ENCODE measurements at regions not wholly inside any gene's neighbourhood (a gene's known extent, or its start where the extent isn't known, plus 50 kb on each side); places are given as distances from the start of the nearest gene placed in this dataset.

DNA sequence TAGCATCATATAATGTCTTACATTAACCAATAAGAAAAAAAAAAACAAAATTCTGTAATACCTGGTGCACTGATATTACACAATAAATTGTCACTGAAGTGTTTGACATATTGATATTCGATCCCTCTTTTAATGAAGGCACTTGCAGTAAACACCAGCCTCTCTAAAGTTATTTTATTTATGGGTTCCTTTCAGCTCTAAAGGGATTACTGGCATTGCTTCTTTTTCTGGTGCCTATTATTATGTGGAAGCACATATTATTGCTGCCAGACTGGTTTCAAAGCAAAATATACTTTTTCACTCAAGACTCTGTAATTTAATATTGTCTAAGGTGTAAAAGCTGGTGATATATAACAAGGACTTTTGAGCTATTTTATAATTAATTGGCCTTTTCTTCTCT is 1090.5 kb downstream of the TRHDE start:
- WGBS, 2 donors: 16 to 28% methylated on average over 1 of the region's 1 CpG
- no peak overlapping the region for H3K4me3 ChIP-seq (ENCODE audit: low read depth, poor library complexity, severe bottlenecking)
- intact Hi-C loops (cut with DNase I; ENCODE audit: low total_unique reads): no loop called here
- DNase-seq (ENCODE audit: low spot score in 2 of 2): no peak
- no peak for TF ChIP-seq POLR2A (IDR thresholded peaks at IDR 0.05)
- TF ChIP-seq, protein P1, sequence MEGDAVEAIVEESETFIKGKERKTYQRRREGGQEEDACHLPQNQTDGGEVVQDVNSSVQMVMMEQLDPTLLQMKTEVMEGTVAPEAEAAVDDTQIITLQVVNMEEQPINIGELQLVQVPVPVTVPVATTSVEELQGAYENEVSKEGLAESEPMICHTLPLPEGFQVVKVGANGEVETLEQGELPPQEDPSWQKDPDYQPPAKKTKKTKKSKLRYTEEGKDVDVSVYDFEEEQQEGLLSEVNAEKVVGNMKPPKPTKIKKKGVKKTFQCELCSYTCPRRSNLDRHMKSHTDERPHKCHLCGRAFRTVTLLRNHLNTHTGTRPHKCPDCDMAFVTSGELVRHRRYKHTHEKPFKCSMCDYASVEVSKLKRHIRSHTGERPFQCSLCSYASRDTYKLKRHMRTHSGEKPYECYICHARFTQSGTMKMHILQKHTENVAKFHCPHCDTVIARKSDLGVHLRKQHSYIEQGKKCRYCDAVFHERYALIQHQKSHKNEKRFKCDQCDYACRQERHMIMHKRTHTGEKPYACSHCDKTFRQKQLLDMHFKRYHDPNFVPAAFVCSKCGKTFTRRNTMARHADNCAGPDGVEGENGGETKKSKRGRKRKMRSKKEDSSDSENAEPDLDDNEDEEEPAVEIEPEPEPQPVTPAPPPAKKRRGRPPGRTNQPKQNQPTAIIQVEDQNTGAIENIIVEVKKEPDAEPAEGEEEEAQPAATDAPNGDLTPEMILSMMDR (IDR thresholded peaks at IDR 0.05): no peak

DNA sequence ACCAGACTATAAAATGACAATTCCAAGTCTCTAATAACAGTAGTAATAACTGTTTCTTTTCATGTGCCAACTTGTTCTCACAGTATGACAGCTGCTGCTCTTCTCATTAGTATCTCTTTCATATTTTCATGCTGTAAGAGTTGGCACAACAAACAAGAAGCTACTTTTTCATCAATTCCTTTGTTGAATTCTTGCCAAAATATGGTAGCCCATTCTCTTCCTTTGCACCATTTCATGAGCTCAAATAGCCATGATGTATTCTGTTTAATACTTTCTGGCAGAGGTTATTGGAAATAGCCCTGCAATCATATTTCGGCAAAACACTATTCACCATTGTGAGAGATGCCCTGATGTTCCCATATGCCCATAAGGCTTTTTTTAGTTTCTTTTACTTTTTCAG is 1100.7 kb downstream of the TRHDE start:
- 74 to 95% methylated on average over 1 of the region's 1 CpG for WGBS, 2 donors
- intact Hi-C loops (cut with DNase I; ENCODE audit: low total_unique reads): no loop called here
- TF ChIP-seq POLR2A (IDR thresholded peaks at IDR 0.05): no peak
- TF ChIP-seq, protein P1 (IDR thresholded peaks at IDR 0.05): no peak
- DNase-seq (ENCODE audit: low spot score in 2 of 2): no peak
- H3K4me3 ChIP-seq (ENCODE audit: low read depth, poor library complexity, severe bottlenecking): no peak overlapping the region

DNA sequence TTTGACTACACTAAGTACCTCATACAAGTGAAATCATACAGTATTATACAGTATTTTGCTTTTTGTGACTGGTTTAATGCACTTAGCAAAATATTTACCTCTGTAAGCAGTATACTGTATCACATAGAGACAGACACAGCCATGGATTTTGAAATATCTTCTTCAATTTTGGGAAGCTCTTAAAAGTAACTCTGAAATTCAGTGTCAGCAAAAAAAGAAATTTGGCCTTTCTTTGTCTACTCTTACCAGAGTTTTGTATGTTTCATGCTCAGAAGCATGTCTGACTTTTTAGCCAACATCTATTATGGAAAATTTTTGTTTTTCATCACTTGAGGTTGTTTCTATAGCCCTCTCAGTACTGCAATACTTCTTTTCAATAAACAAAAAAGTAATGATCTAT is 1102.2 kb downstream of the TRHDE start:
- intact Hi-C loops (cut with DNase I; ENCODE audit: low total_unique reads): no loop called here
- TF ChIP-seq, protein P1 (IDR thresholded peaks at IDR 0.05): no peak
- TF ChIP-seq POLR2A (IDR thresholded peaks at IDR 0.05): no peak
- DNase-seq (ENCODE audit: low spot score in 2 of 2): no peak

DNA sequence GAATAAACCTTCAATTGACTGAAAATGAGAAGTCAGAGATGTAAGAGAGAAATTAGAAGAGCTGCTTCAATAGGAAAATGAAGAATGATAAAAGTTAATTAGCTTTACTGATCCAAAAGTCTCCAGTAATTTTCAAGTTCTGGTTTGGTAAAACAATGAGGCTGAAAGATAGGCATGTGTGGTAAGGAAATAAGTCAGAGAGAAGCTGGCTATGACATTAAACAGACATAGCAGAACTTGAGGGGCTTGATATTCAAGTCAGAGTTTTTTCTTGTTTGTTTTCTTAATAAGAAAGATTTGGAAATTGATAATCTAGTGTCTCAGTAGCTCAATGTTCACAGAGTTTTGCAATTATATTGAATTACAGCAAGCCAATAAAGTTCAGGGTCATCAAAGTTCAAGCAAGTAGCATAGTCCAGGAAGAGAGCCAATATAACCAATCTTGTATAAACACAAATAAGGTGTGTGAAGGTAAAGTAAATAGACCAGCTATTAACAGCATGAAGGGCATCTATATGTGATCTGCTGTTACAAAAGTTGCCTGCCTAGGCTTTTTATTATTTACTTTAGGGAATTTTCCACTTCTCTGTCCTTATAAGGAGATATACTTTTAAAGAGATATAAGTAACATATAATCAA is 1111.5 kb downstream of the TRHDE start:
- no peak for DNase-seq (ENCODE audit: low spot score in 2 of 2)
- H3K4me3 ChIP-seq (ENCODE audit: low read depth, poor library complexity, severe bottlenecking): no peak overlapping the region
- intact Hi-C loops (cut with DNase I; ENCODE audit: low total_unique reads): no loop called here
- no peak for TF ChIP-seq POLR2A (IDR thresholded peaks at IDR 0.05)
- TF ChIP-seq, protein P1 (IDR thresholded peaks at IDR 0.05): no peak

More for the DNA sequence above, 1102.2 kb downstream of the TRHDE start:
- no peak overlapping the region for H3K4me3 ChIP-seq (ENCODE audit: low read depth, poor library complexity, severe bottlenecking)

DNA sequence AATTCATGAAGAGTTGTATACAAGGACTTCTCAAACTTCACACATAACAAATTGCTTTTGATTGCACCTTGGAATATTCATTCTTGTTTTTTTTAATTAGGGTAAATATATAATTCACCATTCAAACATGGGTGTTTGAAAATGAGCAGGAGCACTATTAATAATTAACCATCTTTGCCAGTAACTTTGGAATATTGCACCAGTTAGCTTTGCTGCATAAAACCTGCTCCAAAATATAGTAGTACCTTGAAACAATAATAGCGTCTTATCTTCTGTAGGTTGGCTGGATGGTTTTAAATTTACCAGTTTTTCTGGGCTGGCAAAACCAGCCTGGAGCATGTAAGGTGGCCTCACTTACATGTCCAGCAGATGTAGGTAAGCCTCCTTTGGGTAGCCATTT is 1112.4 kb downstream of the TRHDE start:
- no peak for TF ChIP-seq POLR2A (IDR thresholded peaks at IDR 0.05)
- TF ChIP-seq, protein P1 (IDR thresholded peaks at IDR 0.05): no peak
- WGBS, 2 donors: 91 to 97% methylated on average over 1 of the region's 1 CpG
- intact Hi-C loops (cut with DNase I; ENCODE audit: low total_unique reads): no loop called here

DNA sequence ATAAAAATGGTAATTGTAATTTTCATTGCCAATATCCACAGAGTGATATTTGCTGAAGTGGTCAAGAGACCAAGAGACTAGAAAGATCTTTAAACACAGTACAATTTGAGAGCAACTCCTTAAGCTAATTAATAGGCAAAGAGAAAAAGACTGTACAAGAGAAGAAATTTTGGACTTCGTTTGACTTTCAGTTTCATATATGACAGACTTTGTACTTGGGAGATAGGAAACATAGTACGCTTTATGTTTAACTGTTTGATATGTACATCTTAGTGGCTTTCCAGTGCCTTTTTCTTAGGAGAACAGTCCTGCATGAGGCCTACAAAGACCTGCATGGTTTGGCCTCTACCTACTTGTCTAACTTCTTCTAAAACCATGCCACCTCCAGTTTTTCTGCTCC is 1118.1 kb downstream of the TRHDE start:
- 76 to 81% methylated on average over 2 of the region's 2 CpGs for WGBS, 2 donors
- no peak for DNase-seq (ENCODE audit: low spot score in 2 of 2)
- TF ChIP-seq, protein P1 (IDR thresholded peaks at IDR 0.05): no peak
- no peak for TF ChIP-seq POLR2A (IDR thresholded peaks at IDR 0.05)
- no peak overlapping the region for H3K4me3 ChIP-seq (ENCODE audit: low read depth, poor library complexity, severe bottlenecking)
- intact Hi-C loops (cut with DNase I; ENCODE audit: low total_unique reads): no loop called here

More for the DNA sequence above, 1112.4 kb downstream of the TRHDE start:
- H3K4me3 ChIP-seq (ENCODE audit: low read depth, poor library complexity, severe bottlenecking): no peak overlapping the region
- DNase-seq (ENCODE audit: low spot score in 2 of 2): no peak
